C4-2B (cell line): ENCODE measurements at regions not wholly inside any gene's neighbourhood (a gene's known extent, or its start where the extent isn't known, plus 50 kb on each side); places are given as distances from the start of the nearest gene placed in this dataset.

Experiments
- CTCF ChIP-seq: fragments of 450-650 bp; conservative IDR thresholded peaks from 2 replicates; pipeline ENCODE4 v1.5.1; 2017; ENCODE audit warnings: mild to moderate bottlenecking
- ZFX ChIP-seq: fragments of 450-650 bp; IDR thresholded peaks from 2 replicates; pipeline ENCODE4 v1.6.1; 2017

- TF ChIP-seq CTCF (no peak), ZFX (no peak)
Observed at GRCh38 chr1:189121941-189122340, 1355.7 kb downstream of the BRINP3 start.
